ENCODE measurements at regions not wholly inside any gene's neighbourhood (a gene's known extent, or its start where the extent isn't known, plus 50 kb on each side); places are given as distances from the start of the nearest gene placed in this dataset.

DNA sequence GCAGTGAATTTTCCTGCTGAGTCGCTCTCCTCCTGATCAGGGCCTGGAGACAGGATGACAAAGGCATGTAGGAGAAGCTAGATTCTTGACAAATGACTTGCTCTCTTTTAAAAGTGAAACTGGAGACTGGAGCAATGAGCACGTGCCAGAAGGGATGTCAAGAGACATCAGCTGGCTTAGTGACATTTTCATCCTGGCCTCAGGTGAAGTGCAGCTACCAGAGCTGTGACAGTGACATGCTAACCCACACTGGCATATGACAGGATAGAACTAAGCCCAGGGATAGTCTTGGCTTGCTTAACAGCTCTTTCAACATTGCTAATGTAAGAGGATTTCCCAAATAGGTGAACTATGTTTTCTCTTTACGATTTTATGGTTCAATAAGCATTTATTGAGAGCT, 757.5 kb upstream of the DDX18 start:
- Histone ChIP-seq H3K4me3 (ENCODE audit: low read length) (no peak overlapping the region), H3K27me3 (ENCODE audit: control insufficient read depth, insufficient read depth, low read length) (no peaks in the 10 kb centered on the region), H3K9me3 (ENCODE audit: control insufficient read depth, insufficient read depth, low read length) (no peaks in the 10 kb centered on the region), H3K36me3 (ENCODE audit: control insufficient read depth, insufficient read depth, low read length) (no peaks in the 10 kb centered on the region), H3K4me1 (ENCODE audit: control insufficient read depth, insufficient read depth, low read length) (no peaks in the 10 kb centered on the region), H3K27ac (ENCODE audit: low read length) (no peak overlapping the region)
- no CpG with 5 or more reads among the region's 3 CpGs for WGBS (ENCODE audit: insufficient coverage, insufficient read length)
- DNase-seq (ENCODE audit: low read depth, low spot score): no peak

- Histone ChIP-seq H3K27me3 (ENCODE audit: control insufficient read depth, insufficient read depth, low read length) (no peaks in the 10 kb centered on the region), H3K4me3 (ENCODE audit: low read length) (no peak overlapping the region), H3K9me3 (ENCODE audit: control insufficient read depth, insufficient read depth, low read length) (no peaks in the 10 kb centered on the region), H3K27ac (ENCODE audit: low read length) (no peak overlapping the region), H3K4me1 (ENCODE audit: control insufficient read depth, insufficient read depth, low read length) (no peaks in the 10 kb centered on the region), H3K36me3 (ENCODE audit: control insufficient read depth, insufficient read depth, low read length) (no peaks in the 10 kb centered on the region)
- no peak for DNase-seq (ENCODE audit: low read depth, low spot score)
- no CpG with 5 or more reads among the region's 3 CpGs for WGBS (ENCODE audit: insufficient coverage, insufficient read length)
Observed at GRCh38 chr2:117058366-117058765, 756.1 kb upstream of the DDX18 start.

- H3K27me3 ChIP-seq (ENCODE audit: control insufficient read depth, insufficient read depth, low read length): no peaks in the 10 kb centered on the region
- no peak overlapping the region for H3K27ac ChIP-seq (ENCODE audit: low read length)
- H3K4me1 ChIP-seq (ENCODE audit: control insufficient read depth, insufficient read depth, low read length): no peaks in the 10 kb centered on the region
- H3K4me3 ChIP-seq (ENCODE audit: low read length): no peak overlapping the region
- H3K36me3 ChIP-seq (ENCODE audit: control insufficient read depth, insufficient read depth, low read length): no peaks in the 10 kb centered on the region
- H3K9me3 ChIP-seq (ENCODE audit: control insufficient read depth, insufficient read depth, low read length): no peaks in the 10 kb centered on the region
- DNase-seq (ENCODE audit: low read depth, low spot score): no peak
- no CpG with 5 or more reads among the region's 2 CpGs for WGBS (ENCODE audit: insufficient coverage, insufficient read length)
Observed at GRCh38 chr2:117064021-117064420, 750.5 kb upstream of the DDX18 start.

DNA sequence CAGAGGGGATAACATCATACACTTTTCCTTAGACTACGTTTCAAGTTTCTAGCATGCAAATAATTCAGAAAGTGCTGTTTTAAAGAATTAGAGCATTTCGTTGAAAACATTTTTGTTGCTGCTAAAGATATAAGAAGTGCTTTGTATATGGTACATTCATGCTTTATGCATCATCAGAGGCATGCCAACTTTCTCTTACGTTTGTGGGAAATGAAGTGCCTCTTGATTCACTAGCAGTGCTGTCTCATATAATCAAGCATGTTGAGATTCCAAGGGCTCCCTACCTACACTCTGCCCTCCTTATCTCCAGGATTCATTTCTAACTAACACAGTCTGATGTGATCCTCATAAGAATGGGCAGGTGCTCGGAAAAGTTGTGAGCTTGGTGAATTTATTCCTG, 748.6 kb upstream of the DDX18 start:
- Histone ChIP-seq H3K4me3 (ENCODE audit: low read length) (no peak overlapping the region), H3K4me1 (ENCODE audit: control insufficient read depth, insufficient read depth, low read length) (no peaks in the 10 kb centered on the region), H3K27me3 (ENCODE audit: control insufficient read depth, insufficient read depth, low read length) (no peaks in the 10 kb centered on the region), H3K9me3 (ENCODE audit: control insufficient read depth, insufficient read depth, low read length) (no peaks in the 10 kb centered on the region), H3K27ac (ENCODE audit: low read length) (no peak overlapping the region), H3K36me3 (ENCODE audit: control insufficient read depth, insufficient read depth, low read length) (no peaks in the 10 kb centered on the region)
- no peak for DNase-seq (ENCODE audit: low read depth, low spot score)
- no CpG with 5 or more reads among the region's 4 CpGs for WGBS (ENCODE audit: insufficient coverage, insufficient read length)

DNA sequence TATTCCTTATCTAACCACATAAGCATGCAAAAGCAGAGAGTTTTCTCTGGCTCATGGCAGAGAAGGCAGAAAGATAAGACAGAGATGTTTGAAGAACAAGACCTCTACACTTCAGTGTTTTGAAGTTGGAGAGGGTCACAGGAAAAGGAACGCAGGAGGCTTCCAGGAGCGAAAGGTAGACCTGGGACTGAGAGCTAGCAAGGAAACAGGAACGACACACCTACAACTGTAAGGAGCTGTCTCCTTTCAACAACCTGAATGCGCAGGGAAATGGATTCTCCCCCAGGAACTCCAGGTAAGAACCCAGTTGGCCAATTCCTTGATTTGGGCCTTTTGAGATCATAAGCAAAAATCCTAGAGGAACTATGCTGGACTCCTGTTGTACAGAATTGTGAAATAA, 746.6 kb upstream of the DDX18 start:
- Histone ChIP-seq H3K36me3 (ENCODE audit: control insufficient read depth, insufficient read depth, low read length) (no peaks in the 10 kb centered on the region), H3K27ac (ENCODE audit: low read length) (no peak overlapping the region), H3K4me1 (ENCODE audit: control insufficient read depth, insufficient read depth, low read length) (no peaks in the 10 kb centered on the region), H3K4me3 (ENCODE audit: low read length) (no peak overlapping the region), H3K9me3 (ENCODE audit: control insufficient read depth, insufficient read depth, low read length) (no peaks in the 10 kb centered on the region), H3K27me3 (ENCODE audit: control insufficient read depth, insufficient read depth, low read length) (no peaks in the 10 kb centered on the region)
- WGBS (ENCODE audit: insufficient coverage, insufficient read length): no CpG with 5 or more reads among the region's 4 CpGs
- DNase-seq (ENCODE audit: low read depth, low spot score): no peak

DNA sequence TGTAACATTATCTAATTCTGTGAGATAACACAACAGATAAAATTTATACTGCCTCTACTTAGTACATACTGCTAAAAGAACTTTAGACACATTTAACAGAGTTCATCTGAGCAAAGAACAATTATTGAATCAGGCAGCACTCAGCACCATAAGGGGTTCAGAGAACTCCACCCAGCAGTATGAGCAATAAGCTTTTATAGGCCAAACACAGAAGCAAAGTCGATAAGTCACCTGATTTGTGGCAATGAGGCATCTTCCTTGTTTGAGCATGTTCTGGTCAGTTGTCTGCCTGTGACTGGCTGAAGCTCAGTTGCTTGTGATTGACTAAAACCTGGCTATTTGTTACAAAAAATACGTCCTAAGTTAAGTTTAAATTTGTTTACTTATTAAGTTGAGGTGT, 746.1 kb upstream of the DDX18 start:
- DNase-seq (ENCODE audit: low read depth, low spot score): no peak
- H3K4me3 ChIP-seq (ENCODE audit: low read length): no peak overlapping the region
- no peaks in the 10 kb centered on the region for H3K9me3 ChIP-seq (ENCODE audit: control insufficient read depth, insufficient read depth, low read length)
- no peaks in the 10 kb centered on the region for H3K36me3 ChIP-seq (ENCODE audit: control insufficient read depth, insufficient read depth, low read length)
- no CpG with 5 or more reads among the region's 2 CpGs for WGBS (ENCODE audit: insufficient coverage, insufficient read length)
- H3K27me3 ChIP-seq (ENCODE audit: control insufficient read depth, insufficient read depth, low read length): no peaks in the 10 kb centered on the region
- H3K27ac ChIP-seq (ENCODE audit: low read length): no peak overlapping the region
- no peaks in the 10 kb centered on the region for H3K4me1 ChIP-seq (ENCODE audit: control insufficient read depth, insufficient read depth, low read length)

GRCh38 chr2:117071556-117072102, 742.9 kb upstream of the DDX18 start:
- WGBS (ENCODE audit: insufficient coverage, insufficient read length): no CpG with 5 or more reads among the region's 31 CpGs
- Histone ChIP-seq H3K27ac (ENCODE audit: low read length) (no peak overlapping the region), H3K4me3 (ENCODE audit: low read length) (no peak overlapping the region), H3K36me3 (ENCODE audit: control insufficient read depth, insufficient read depth, low read length) (no peaks in the 10 kb centered on the region), H3K9me3 (ENCODE audit: control insufficient read depth, insufficient read depth, low read length) (no peaks in the 10 kb centered on the region), H3K27me3 (ENCODE audit: control insufficient read depth, insufficient read depth, low read length) (no peaks in the 10 kb centered on the region), H3K4me1 (ENCODE audit: control insufficient read depth, insufficient read depth, low read length) (no peaks in the 10 kb centered on the region)
- DNase-seq (ENCODE audit: low read depth, low spot score): no peak

GRCh38 chr2:117074756-117075155, 739.7 kb upstream of the DDX18 start:
- Histone ChIP-seq H3K36me3 (ENCODE audit: control insufficient read depth, insufficient read depth, low read length) (no peaks in the 10 kb centered on the region), H3K27ac (ENCODE audit: low read length) (no peak overlapping the region), H3K4me1 (ENCODE audit: control insufficient read depth, insufficient read depth, low read length) (no peaks in the 10 kb centered on the region), H3K9me3 (ENCODE audit: control insufficient read depth, insufficient read depth, low read length) (no peaks in the 10 kb centered on the region), H3K27me3 (ENCODE audit: control insufficient read depth, insufficient read depth, low read length) (peaks cover 2% of the 10 kb centered on the region; the same call in 1 of the 2 replicates), H3K4me3 (ENCODE audit: low read length) (no peak overlapping the region)
- no CpG with 5 or more reads among the region's 4 CpGs for WGBS (ENCODE audit: insufficient coverage, insufficient read length)
- DNase-seq (ENCODE audit: low read depth, low spot score): no peak

DNA sequence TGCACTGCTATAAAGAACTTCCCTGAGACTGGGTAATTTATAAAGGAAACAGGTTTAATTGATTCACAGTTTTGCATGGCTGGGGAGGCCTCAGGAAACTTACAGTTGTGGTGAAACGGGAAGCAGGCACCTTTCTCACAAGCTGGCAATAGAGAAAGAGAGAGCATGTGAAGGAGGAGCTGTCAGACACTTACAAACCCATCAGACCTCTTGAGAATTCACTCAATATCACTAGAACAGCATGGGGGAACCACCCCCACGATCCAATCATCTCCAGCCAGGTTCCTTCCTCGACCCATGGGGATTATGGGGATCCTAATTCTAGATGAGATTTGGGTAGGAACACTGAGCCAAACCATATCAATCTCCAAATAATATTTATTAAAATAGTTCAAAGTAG, 729.2 kb upstream of the DDX18 start:
- H3K27ac ChIP-seq (ENCODE audit: low read length): no peak overlapping the region
- no peak overlapping the region for H3K4me3 ChIP-seq (ENCODE audit: low read length)
- H3K27me3 ChIP-seq (ENCODE audit: control insufficient read depth, insufficient read depth, low read length): no peaks in the 10 kb centered on the region
- H3K9me3 ChIP-seq (ENCODE audit: control insufficient read depth, insufficient read depth, low read length): no peaks in the 10 kb centered on the region
- DNase-seq (ENCODE audit: low read depth, low spot score): no peak
- no CpG with 5 or more reads among the region's 3 CpGs for WGBS (ENCODE audit: insufficient coverage, insufficient read length)
- peaks cover 1% of the 10 kb centered on the region; the same call in 1 of the 2 replicates for H3K4me1 ChIP-seq (ENCODE audit: control insufficient read depth, insufficient read depth, low read length)
- H3K36me3 ChIP-seq (ENCODE audit: control insufficient read depth, insufficient read depth, low read length): no peaks in the 10 kb centered on the region

DNA sequence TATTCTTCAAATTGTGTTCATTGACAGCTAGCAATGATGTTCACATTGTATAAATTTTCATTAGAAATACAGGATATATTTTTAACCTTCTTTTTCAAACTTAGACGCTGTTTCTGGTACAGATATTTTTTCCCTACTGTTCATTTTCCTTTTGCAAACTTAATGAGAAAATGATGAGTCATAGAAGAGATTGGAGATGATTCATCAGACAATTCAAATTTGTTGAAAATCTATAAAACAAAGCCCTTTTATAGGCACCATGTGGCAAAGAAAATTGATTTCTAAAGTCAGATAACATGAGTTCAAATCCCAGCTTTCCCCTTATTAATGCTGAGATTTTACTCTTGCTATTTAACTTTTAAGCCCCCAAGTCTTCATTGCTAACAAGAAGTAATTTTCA, 728.8 kb upstream of the DDX18 start:
- WGBS (ENCODE audit: insufficient coverage, insufficient read length): no CpG with 5 or more reads among the region's 1 CpG
- H3K27me3 ChIP-seq (ENCODE audit: control insufficient read depth, insufficient read depth, low read length): no peaks in the 10 kb centered on the region
- H3K4me3 ChIP-seq (ENCODE audit: low read length): no peak overlapping the region
- no peaks in the 10 kb centered on the region for H3K9me3 ChIP-seq (ENCODE audit: control insufficient read depth, insufficient read depth, low read length)
- no peaks in the 10 kb centered on the region for H3K36me3 ChIP-seq (ENCODE audit: control insufficient read depth, insufficient read depth, low read length)
- DNase-seq (ENCODE audit: low read depth, low spot score): no peak
- peaks cover 1% of the 10 kb centered on the region; the same call in 1 of the 2 replicates for H3K4me1 ChIP-seq (ENCODE audit: control insufficient read depth, insufficient read depth, low read length)
- H3K27ac ChIP-seq (ENCODE audit: low read length): no peak overlapping the region

GRCh38 chr2:117086174-117086942, 728.1 kb upstream of the DDX18 start:
- WGBS (ENCODE audit: insufficient coverage, insufficient read length): no CpG with 5 or more reads among the region's 3 CpGs
- Histone ChIP-seq H3K27me3 (ENCODE audit: control insufficient read depth, insufficient read depth, low read length) (no peaks in the 10 kb centered on the region), H3K4me3 (ENCODE audit: low read length) (no peak overlapping the region), H3K4me1 (ENCODE audit: control insufficient read depth, insufficient read depth, low read length) (peaks cover 1% of the 10 kb centered on the region; the same call in 1 of the 2 replicates), H3K36me3 (ENCODE audit: control insufficient read depth, insufficient read depth, low read length) (no peaks in the 10 kb centered on the region), H3K27ac (ENCODE audit: low read length) (no peak overlapping the region), H3K9me3 (ENCODE audit: control insufficient read depth, insufficient read depth, low read length) (no peaks in the 10 kb centered on the region)
- no peak for DNase-seq (ENCODE audit: low read depth, low spot score)
